ENCODE measurements at regions not wholly inside any gene's neighbourhood (a gene's known extent, or its start where the extent isn't known, plus 50 kb on each side); places are given as distances from the start of the nearest gene placed in this dataset.

DNA sequence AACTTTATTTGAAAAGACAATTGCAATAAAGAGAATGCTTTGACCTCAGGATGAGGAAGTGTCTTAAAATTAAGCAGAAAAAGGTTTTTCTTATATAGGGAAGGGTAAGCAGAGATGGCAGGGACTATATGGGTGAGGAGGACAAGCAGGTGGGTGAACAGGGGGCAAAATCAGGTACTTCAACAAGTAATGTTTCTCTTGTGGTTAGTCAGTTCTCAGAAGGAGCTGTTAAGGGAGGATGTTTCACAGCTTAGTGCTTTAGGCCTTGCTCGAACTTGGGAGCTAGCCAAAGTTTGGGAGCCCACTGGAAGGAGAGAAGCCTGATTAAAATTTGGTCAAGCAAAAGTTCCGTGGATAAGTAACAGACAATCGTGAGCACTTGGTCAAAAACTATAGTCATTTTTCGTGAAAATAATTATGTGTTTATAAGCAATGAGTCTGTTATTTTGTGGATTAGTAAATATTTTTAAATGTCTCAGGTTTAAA lies 364.2 kb upstream of the TMPO start:
- H3K4me3 Mint-ChIP-seq = no peak overlapping the region
- intact Hi-C loops (cut with micrococcal nuclease) = no loop called here
- ATAC-seq = no peak
- peaks cover 0 to 2% of the 10 kb centered on the region in 2 donors for H3K27me3 Mint-ChIP-seq (ENCODE audit: low read depth in 2 of 2)
- TF ChIP-seq, protein P1, sequence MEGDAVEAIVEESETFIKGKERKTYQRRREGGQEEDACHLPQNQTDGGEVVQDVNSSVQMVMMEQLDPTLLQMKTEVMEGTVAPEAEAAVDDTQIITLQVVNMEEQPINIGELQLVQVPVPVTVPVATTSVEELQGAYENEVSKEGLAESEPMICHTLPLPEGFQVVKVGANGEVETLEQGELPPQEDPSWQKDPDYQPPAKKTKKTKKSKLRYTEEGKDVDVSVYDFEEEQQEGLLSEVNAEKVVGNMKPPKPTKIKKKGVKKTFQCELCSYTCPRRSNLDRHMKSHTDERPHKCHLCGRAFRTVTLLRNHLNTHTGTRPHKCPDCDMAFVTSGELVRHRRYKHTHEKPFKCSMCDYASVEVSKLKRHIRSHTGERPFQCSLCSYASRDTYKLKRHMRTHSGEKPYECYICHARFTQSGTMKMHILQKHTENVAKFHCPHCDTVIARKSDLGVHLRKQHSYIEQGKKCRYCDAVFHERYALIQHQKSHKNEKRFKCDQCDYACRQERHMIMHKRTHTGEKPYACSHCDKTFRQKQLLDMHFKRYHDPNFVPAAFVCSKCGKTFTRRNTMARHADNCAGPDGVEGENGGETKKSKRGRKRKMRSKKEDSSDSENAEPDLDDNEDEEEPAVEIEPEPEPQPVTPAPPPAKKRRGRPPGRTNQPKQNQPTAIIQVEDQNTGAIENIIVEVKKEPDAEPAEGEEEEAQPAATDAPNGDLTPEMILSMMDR (IDR thresholded peaks at IDR 0.05) = no peak
- no peaks in the 10 kb centered on the region for H3K4me1 Mint-ChIP-seq
- no peak overlapping the region for H3K27ac ChIP-seq (ENCODE audit: low read length)
- H3K4me1 ChIP-seq (ENCODE audit: control insufficient read depth, insufficient read depth, low read length) = no peaks in the 10 kb centered on the region
- no peaks in the 10 kb centered on the region for H3K9me3 ChIP-seq (ENCODE audit: control insufficient read depth, insufficient read depth, low read length)
- no peak overlapping the region for H3K4me3 ChIP-seq (ENCODE audit: low read length)
- no peaks in the 10 kb centered on the region for H3K36me3 Mint-ChIP-seq
- no peaks in the 10 kb centered on the region for H3K27me3 ChIP-seq (ENCODE audit: control insufficient read depth, insufficient read depth, low read length)
- 86% methylated on average over 4 of the region's 4 CpGs for WGBS (ENCODE audit: insufficient coverage)
- H3K27ac Mint-ChIP-seq = no peak overlapping the region
- no peak for DNase-seq
- H3K9me3 Mint-ChIP-seq = peaks cover 0 to 4% of the 10 kb centered on the region in 2 donors
- no peaks in the 10 kb centered on the region for H3K36me3 ChIP-seq (ENCODE audit: control insufficient read depth, insufficient read depth, low read length)

DNA sequence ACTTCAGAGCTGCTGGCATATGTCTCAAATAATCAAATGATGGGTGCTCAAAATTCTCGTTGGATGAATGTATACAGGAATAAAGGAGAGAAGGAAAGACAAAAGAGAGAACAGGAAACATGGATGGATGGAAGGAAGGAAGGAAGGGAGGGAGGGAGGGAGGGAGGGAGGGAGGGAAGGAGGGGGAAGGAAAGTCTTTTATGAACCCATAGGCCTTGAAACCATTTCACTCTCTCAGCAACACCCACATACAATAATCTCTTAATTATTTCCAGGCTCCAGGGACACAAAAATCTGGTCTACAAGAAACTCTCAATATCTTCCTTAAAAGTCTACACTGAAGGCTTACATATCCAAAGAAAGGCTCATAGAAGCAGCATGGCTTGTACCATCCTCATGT lies 363.4 kb upstream of the TMPO start:
- TF ChIP-seq, protein P1 (IDR thresholded peaks at IDR 0.05) = no peak
- no peak for ATAC-seq
- H3K27me3 ChIP-seq (ENCODE audit: control insufficient read depth, insufficient read depth, low read length) = no peaks in the 10 kb centered on the region
- H3K9me3 Mint-ChIP-seq = peaks cover 0 to 4% of the 10 kb centered on the region in 2 donors
- H3K9me3 ChIP-seq (ENCODE audit: control insufficient read depth, insufficient read depth, low read length) = no peaks in the 10 kb centered on the region
- H3K4me3 Mint-ChIP-seq = no peak overlapping the region
- peaks cover 0 to 2% of the 10 kb centered on the region in 2 donors for H3K27me3 Mint-ChIP-seq (ENCODE audit: low read depth in 2 of 2)
- H3K4me1 ChIP-seq (ENCODE audit: control insufficient read depth, insufficient read depth, low read length) = no peaks in the 10 kb centered on the region
- H3K4me3 ChIP-seq (ENCODE audit: low read length) = no peak overlapping the region
- no peak for DNase-seq
- H3K27ac Mint-ChIP-seq = no peak overlapping the region
- intact Hi-C loops (cut with micrococcal nuclease) = no loop called here
- 27% methylated on average over 1 of the region's 1 CpG for WGBS (ENCODE audit: insufficient coverage)
- H3K36me3 ChIP-seq (ENCODE audit: control insufficient read depth, insufficient read depth, low read length) = no peaks in the 10 kb centered on the region
- H3K4me1 Mint-ChIP-seq = no peaks in the 10 kb centered on the region
- H3K27ac ChIP-seq (ENCODE audit: low read length) = no peak overlapping the region
- H3K36me3 Mint-ChIP-seq = no peaks in the 10 kb centered on the region

DNA sequence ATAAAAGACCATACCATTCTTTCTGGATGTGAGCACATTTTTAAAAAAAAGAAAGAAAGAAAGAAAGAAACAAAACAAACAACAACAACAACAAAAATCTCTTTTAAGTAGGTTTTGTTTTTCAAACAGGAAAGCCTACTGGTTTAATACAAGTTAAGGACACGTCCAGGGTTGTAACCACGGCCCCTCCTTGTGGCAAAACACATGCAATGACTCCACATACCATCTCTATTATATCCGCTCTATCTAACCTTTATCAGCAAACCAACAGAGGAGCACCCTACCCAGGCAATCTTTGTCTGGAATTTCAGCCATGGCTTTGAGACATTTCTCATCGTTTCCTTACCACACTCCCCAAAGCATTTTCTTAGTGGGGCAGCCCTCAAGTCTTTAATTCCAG lies 360.5 kb upstream of the TMPO start:
- no peaks in the 10 kb centered on the region for H3K27me3 ChIP-seq (ENCODE audit: control insufficient read depth, insufficient read depth, low read length)
- ATAC-seq = no peak
- H3K4me1 ChIP-seq (ENCODE audit: control insufficient read depth, insufficient read depth, low read length) = no peaks in the 10 kb centered on the region
- WGBS (ENCODE audit: insufficient coverage) = 25% methylated on average over 4 of the region's 4 CpGs
- Mint-ChIP-seq H3K36me3 (no peaks in the 10 kb centered on the region), H3K27ac (no peak overlapping the region), H3K4me3 (no peak overlapping the region), H3K27me3 (ENCODE audit: low read depth in 2 of 2) (peaks cover 0 to 5% of the 10 kb centered on the region in 2 donors), H3K4me1 (no peaks in the 10 kb centered on the region), H3K9me3 (peaks cover 0 to 4% of the 10 kb centered on the region in 2 donors)
- TF ChIP-seq, protein P1 (IDR thresholded peaks at IDR 0.05) = no peak
- DNase-seq = no peak
- no peak overlapping the region for H3K27ac ChIP-seq (ENCODE audit: low read length)
- H3K4me3 ChIP-seq (ENCODE audit: low read length) = no peak overlapping the region
- no peaks in the 10 kb centered on the region for H3K36me3 ChIP-seq (ENCODE audit: control insufficient read depth, insufficient read depth, low read length)
- no peaks in the 10 kb centered on the region for H3K9me3 ChIP-seq (ENCODE audit: control insufficient read depth, insufficient read depth, low read length)
- intact Hi-C loops (cut with micrococcal nuclease) = no loop called here

DNA sequence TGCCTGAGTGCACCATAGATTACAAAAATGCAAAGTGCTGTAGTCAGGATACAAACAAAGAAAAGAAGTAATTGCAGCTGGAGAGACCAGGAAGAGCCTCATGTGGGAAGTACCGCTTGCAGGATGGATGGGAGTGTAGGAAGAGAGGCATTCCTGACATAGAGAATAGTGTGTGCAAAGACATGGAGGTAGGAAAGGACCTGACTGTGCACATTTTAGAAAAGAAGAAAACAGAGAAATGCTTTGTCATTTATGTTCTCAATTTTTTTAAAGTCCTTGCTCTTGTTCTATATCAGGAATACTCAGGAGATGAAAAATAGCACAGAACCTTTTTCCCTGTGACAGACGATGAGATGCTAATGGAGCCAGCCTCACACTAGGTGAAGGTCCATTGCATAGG lies 358.7 kb upstream of the TMPO start:
- no peak overlapping the region for H3K4me3 Mint-ChIP-seq
- no peak for DNase-seq
- intact Hi-C loops (cut with micrococcal nuclease) = no loop called here
- TF ChIP-seq, protein P1 (IDR thresholded peaks at IDR 0.05) = no peak
- no peaks in the 10 kb centered on the region for H3K36me3 ChIP-seq (ENCODE audit: control insufficient read depth, insufficient read depth, low read length)
- no peaks in the 10 kb centered on the region for H3K9me3 ChIP-seq (ENCODE audit: control insufficient read depth, insufficient read depth, low read length)
- 83% methylated on average over 1 of the region's 2 CpGs for WGBS (ENCODE audit: insufficient coverage)
- no peak overlapping the region for H3K27ac Mint-ChIP-seq
- H3K9me3 Mint-ChIP-seq = peaks cover 0 to 4% of the 10 kb centered on the region in 2 donors
- no peak for ATAC-seq
- no peak overlapping the region for H3K4me3 ChIP-seq (ENCODE audit: low read length)
- H3K27me3 Mint-ChIP-seq (ENCODE audit: low read depth in 2 of 2) = peaks cover 0 to 5% of the 10 kb centered on the region in 2 donors
- no peaks in the 10 kb centered on the region for H3K4me1 ChIP-seq (ENCODE audit: control insufficient read depth, insufficient read depth, low read length)
- H3K36me3 Mint-ChIP-seq = no peaks in the 10 kb centered on the region
- H3K27ac ChIP-seq (ENCODE audit: low read length) = no peak overlapping the region
- no peaks in the 10 kb centered on the region for H3K4me1 Mint-ChIP-seq
- no peaks in the 10 kb centered on the region for H3K27me3 ChIP-seq (ENCODE audit: control insufficient read depth, insufficient read depth, low read length)
